NB4 (cell line): ENCODE measurements at regions not wholly inside any gene's neighbourhood (a gene's known extent, or its start where the extent isn't known, plus 50 kb on each side); places are given as distances from the start of the nearest gene placed in this dataset.

ENCODE experiments used
- DNase-seq: peaks from one replicate; pipeline ENCODE4 v3.0.0; 2010; ENCODE audit warnings: low read depth
- H3K4me3 ChIP-seq: one replicate; pipeline ENCODE4 v1.5.1; 2011; ENCODE audit warnings: mild to moderate bottlenecking, low read depth, low read length, moderate library complexity
- CTCF ChIP-seq: IDR thresholded peaks from one replicate; pipeline ENCODE4 v1.5.1; 2012; ENCODE audit warnings: low read depth, low read length
- MAX ChIP-seq: IDR thresholded peaks from 2 replicates; pipeline ENCODE4 v1.6.1; 2011; ENCODE audit warnings: low read depth, low read length
- MYC ChIP-seq: IDR thresholded peaks from 2 replicates; pipeline ENCODE4 v1.6.1; 2011; ENCODE audit warnings: low read depth, low read length
- POLR2A ChIP-seq: IDR thresholded peaks from 2 replicates; pipeline ENCODE4 v1.6.1; 2011; ENCODE audit warnings: mild to moderate bottlenecking; ENCODE audit not compliant: insufficient read length; ENCODE audit errors: extremely low read depth

- H3K4me3 ChIP-seq, result no peak overlapping the region
- no peak for DNase-seq
- TF ChIP-seq MYC (no peak), MAX (no peak), POLR2A (no peak), CTCF (no peak)
These were observed 263.2 kb upstream of the TGFBR2 start for GRCh38 chr3:30343067-30343831.

- no peak for DNase-seq
- TF ChIP-seq MYC (no peak), CTCF (no peak), POLR2A (no peak), MAX (no peak)
- no peak overlapping the region for H3K4me3 ChIP-seq
These were observed 262.5 kb upstream of the TGFBR2 start for GRCh38 chr3:30343861-30344260.

GRCh38 chr3:30344288-30344687 lies 262.1 kb upstream of the TGFBR2 start:
- TF ChIP-seq POLR2A, result no peak
- TF ChIP-seq MYC, result no peak
- no peak for TF ChIP-seq MAX
- TF ChIP-seq CTCF, result no peak
- no peak overlapping the region for H3K4me3 ChIP-seq
- DNase-seq, result no peak

GRCh38 chr3:30346933-30347320 lies 259.5 kb upstream of the TGFBR2 start:
- TF ChIP-seq MYC (no peak), MAX (no peak), POLR2A (no peak), CTCF (no peak)
- H3K4me3 ChIP-seq, result no peak overlapping the region
- DNase-seq, result no peak

GRCh38 chr3:30347679-30348216 lies 258.7 kb upstream of the TGFBR2 start:
- H3K4me3 ChIP-seq, result no peak overlapping the region
- peak; percentile 40 for DNase-seq
- TF ChIP-seq POLR2A (no peak), MYC (no peak), CTCF (no peak), MAX (no peak)
